ENCODE measurements at regions not wholly inside any gene's neighbourhood (a gene's known extent, or its start where the extent isn't known, plus 50 kb on each side); places are given as distances from the start of the nearest gene placed in this dataset.

- TF ChIP-seq, protein P1, sequence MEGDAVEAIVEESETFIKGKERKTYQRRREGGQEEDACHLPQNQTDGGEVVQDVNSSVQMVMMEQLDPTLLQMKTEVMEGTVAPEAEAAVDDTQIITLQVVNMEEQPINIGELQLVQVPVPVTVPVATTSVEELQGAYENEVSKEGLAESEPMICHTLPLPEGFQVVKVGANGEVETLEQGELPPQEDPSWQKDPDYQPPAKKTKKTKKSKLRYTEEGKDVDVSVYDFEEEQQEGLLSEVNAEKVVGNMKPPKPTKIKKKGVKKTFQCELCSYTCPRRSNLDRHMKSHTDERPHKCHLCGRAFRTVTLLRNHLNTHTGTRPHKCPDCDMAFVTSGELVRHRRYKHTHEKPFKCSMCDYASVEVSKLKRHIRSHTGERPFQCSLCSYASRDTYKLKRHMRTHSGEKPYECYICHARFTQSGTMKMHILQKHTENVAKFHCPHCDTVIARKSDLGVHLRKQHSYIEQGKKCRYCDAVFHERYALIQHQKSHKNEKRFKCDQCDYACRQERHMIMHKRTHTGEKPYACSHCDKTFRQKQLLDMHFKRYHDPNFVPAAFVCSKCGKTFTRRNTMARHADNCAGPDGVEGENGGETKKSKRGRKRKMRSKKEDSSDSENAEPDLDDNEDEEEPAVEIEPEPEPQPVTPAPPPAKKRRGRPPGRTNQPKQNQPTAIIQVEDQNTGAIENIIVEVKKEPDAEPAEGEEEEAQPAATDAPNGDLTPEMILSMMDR (IDR thresholded peaks at IDR 0.05; ENCODE audit: insufficient read depth, low read depth, low read length, missing control alignments), result no peak
- H3K4me3 ChIP-seq (ENCODE audit: low read depth, low read length), result no peak overlapping the region
- DNase-seq (ENCODE audit: low read depth), result no peak
Measured at GRCh38 chr2:126507425-126507911, 148.5 kb upstream of the GYPC start.

DNA sequence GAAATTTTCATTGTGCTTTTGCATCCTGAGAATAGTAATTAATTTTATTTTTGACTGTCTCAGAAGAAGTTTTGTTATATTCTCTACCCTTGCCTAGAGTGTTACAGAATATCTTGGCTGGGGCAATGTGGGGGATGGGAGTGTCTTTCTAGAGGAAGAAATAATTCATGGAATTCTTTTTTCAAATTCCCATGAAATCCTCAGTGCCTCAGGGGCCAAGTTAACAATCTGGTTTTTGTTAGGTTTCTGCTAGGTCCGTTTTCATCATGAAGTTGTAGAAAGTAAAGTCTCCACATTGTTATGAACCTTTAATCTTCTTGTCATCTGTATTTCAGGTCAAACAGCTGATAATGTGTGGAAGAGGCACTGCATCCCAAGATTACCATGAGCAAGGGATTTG lies 145.6 kb upstream of the GYPC start:
- TF ChIP-seq, protein P1 (IDR thresholded peaks at IDR 0.05; ENCODE audit: insufficient read depth, low read depth, low read length, missing control alignments), result no peak
- H3K4me3 ChIP-seq (ENCODE audit: low read depth, low read length), result no peak overlapping the region
- DNase-seq (ENCODE audit: low read depth), result no peak

GRCh38 chr2:126510960-126511359 lies 145.0 kb upstream of the GYPC start:
- DNase-seq (ENCODE audit: low read depth), result no peak
- no peak overlapping the region for H3K4me3 ChIP-seq (ENCODE audit: low read depth, low read length)
- TF ChIP-seq, protein P1 (IDR thresholded peaks at IDR 0.05; ENCODE audit: insufficient read depth, low read depth, low read length, missing control alignments), result no peak

- no peak for DNase-seq (ENCODE audit: low read depth)
- H3K4me3 ChIP-seq (ENCODE audit: low read depth, low read length), result no peak overlapping the region
- TF ChIP-seq, protein P1 (IDR thresholded peaks at IDR 0.05; ENCODE audit: insufficient read depth, low read depth, low read length, missing control alignments), result no peak
Measured at GRCh38 chr2:126512026-126512425, 143.9 kb upstream of the GYPC start.

DNA sequence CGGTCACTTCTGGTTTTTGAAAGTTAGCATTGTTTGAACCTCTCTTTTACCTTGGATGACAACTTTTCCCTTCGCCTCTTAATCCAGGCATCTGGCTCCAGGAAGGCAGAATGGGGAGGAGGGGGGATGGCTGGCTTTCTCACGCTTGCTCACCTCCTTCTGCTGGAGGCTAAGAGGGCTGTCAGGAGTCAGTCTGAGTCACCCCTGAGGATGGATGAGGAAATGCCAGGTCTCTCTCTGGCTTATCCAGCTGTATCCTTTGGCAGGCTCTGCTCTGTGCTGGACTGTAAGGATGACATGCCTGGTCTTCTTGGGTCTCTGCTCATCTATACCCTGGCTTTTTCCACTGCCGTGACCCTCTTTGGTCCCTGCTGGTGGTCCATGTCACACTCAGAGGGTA lies 142.9 kb upstream of the GYPC start:
- TF ChIP-seq, protein P1 (IDR thresholded peaks at IDR 0.05; ENCODE audit: insufficient read depth, low read depth, low read length, missing control alignments), result no peak
- no peak for DNase-seq (ENCODE audit: low read depth)
- H3K4me3 ChIP-seq (ENCODE audit: low read depth, low read length), result no peak overlapping the region

DNA sequence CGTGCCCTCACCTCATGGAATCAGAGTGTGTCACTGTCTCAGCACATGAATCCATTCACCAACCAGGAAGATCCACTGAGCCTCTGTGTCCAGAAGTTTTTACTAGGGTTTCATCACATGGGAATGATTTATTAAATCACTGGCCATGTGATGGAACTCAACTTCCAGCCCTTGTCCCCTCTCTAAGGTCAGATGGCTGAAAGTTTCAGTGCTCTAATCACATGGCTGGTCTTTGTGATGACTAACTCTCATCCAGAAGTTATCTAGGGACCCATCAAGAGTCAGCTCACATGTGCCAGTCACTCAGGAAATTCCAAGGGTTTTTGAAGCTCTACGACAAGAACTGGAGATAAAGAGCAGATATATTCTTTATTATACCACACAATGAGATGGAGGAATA lies 140.5 kb upstream of the GYPC start:
- DNase-seq (ENCODE audit: low read depth), result no peak
- no peak overlapping the region for H3K4me3 ChIP-seq (ENCODE audit: low read depth, low read length)
- TF ChIP-seq, protein P1 (IDR thresholded peaks at IDR 0.05; ENCODE audit: insufficient read depth, low read depth, low read length, missing control alignments), result no peak

DNA sequence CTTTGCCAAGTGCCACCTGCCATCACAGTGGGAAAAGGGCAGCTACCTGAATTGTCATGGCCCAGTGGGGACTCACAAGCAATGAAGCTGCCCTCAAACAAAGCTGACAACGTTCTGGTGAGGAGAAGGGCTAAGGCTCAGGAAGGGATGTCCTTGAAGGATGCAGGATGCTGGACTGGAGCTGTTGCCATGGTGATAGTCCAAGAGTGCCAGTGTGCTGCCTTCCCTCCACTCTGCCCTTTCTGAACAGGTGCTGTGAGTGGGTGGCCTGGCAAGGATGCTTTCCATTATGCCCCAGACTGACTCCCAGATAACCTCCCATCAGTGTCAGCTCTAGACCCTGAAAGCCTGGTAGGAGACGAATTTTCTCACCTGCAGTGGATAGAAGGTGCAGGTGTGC lies 137.8 kb upstream of the GYPC start:
- TF ChIP-seq, protein P1 (IDR thresholded peaks at IDR 0.05; ENCODE audit: insufficient read depth, low read depth, low read length, missing control alignments), result no peak
- no peak for DNase-seq (ENCODE audit: low read depth)
- H3K4me3 ChIP-seq (ENCODE audit: low read depth, low read length), result no peak overlapping the region

Data from GM12865 (cell line).